H1 (cell line): ENCODE measurements at regions not wholly inside any gene's neighbourhood (a gene's known extent, or its start where the extent isn't known, plus 50 kb on each side); places are given as distances from the start of the nearest gene placed in this dataset.

ENCODE experiments used
- CREB1 ChIP-seq: IDR thresholded peaks from 2 replicates; pipeline ENCODE4 v1.6.1; 2012; ENCODE audit warnings: inconsistent platforms
- POU5F1 ChIP-seq: IDR thresholded peaks from 2 replicates; pipeline ENCODE4 v1.6.1; 2011; ENCODE audit warnings: low read depth, mild to moderate bottlenecking, low read length, moderate library complexity
- SP4 ChIP-seq: IDR thresholded peaks from 2 replicates; pipeline ENCODE4 v1.6.1; 2012; ENCODE audit warnings: low read length, inconsistent platforms

DNA sequence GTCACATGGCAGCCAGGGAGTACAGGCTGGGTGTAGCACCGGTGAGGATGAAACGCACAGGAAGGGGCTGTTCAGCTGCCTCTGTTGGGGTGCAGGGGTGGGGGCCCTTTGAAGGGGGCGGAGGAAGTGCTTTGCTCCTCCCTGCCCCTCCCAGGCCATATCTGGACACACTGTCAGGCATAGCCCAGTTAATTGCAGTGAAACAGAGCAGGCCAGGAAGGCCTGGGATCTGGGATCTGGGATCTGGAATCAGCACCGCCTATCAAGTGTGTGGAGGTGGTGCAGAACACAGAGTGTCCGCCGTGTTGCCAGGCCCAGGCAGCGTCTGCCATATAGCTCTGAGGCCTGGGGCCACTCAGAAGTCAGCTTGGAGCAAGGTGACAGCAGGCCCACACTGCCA, 85.5 kb upstream of the EPCAM start (continued):
- TF ChIP-seq SP4 (no peak), POU5F1 (no peak), CREB1 (no peak)
- TF ChIP-seq, all 59 proteins: peak for 0
